HG03571 (cell line): ENCODE measurements at regions not wholly inside any gene's neighbourhood (a gene's known extent, or its start where the extent isn't known, plus 50 kb on each side); places are given as distances from the start of the nearest gene placed in this dataset.
A peak's percentile ranks its signal among the peaks of the same experiment; 100 is the strongest.

Source experiments
- ATAC-seq: cut with Tn5 transposase; IDR thresholded peaks from one replicate; pipeline ENCODE4 v1.9.1; 2021; ENCODE audit not compliant: unreplicated experiment

GRCh38 chr1:106613068-106613467 is 443.4 kb upstream of the PRMT6 start:
- no peak for ATAC-seq

GRCh38 chr1:106613861-106614260 is 442.6 kb upstream of the PRMT6 start:
- ATAC-seq = no peak

GRCh38 chr1:106615473-106615872 is 441.0 kb upstream of the PRMT6 start:
- no peak for ATAC-seq

- no peak for ATAC-seq
These were observed 437.2 kb upstream of the PRMT6 start for GRCh38 chr1:106619080-106619826.

- ATAC-seq = no peak
These were observed 436.7 kb upstream of the PRMT6 start for GRCh38 chr1:106619827-106620134.

GRCh38 chr1:106620521-106620954 is 435.9 kb upstream of the PRMT6 start:
- ATAC-seq = no peak

GRCh38 chr1:106621853-106622252 is 434.6 kb upstream of the PRMT6 start:
- ATAC-seq = no peak

GRCh38 chr1:106637566-106637965 is 418.9 kb upstream of the PRMT6 start:
- ATAC-seq = no peak

- ATAC-seq = no peak
These were observed 410.2 kb upstream of the PRMT6 start for GRCh38 chr1:106646261-106646784.

GRCh38 chr1:106646816-106647215 is 409.7 kb upstream of the PRMT6 start:
- ATAC-seq = no peak

GRCh38 chr1:106651028-106651762 is 405.3 kb upstream of the PRMT6 start:
- ATAC-seq = peak; percentile 79

GRCh38 chr1:106659490-106660244 is 396.8 kb upstream of the PRMT6 start:
- ATAC-seq = no peak

- no peak for ATAC-seq
These were observed 380.9 kb upstream of the PRMT6 start for GRCh38 chr1:106675558-106675957.

- ATAC-seq = no peak
These were observed 380.5 kb upstream of the PRMT6 start for GRCh38 chr1:106676021-106676420.

GRCh38 chr1:106677181-106677580 is 379.3 kb upstream of the PRMT6 start:
- ATAC-seq = no peak

- ATAC-seq = no peak
These were observed 378.8 kb upstream of the PRMT6 start for GRCh38 chr1:106677721-106678120.

- no peak for ATAC-seq
These were observed 378.0 kb upstream of the PRMT6 start for GRCh38 chr1:106678279-106679050.

- ATAC-seq = no peak
These were observed 376.3 kb upstream of the PRMT6 start for GRCh38 chr1:106680216-106680615.

- ATAC-seq = no peak
These were observed 375.6 kb upstream of the PRMT6 start for GRCh38 chr1:106680776-106681344.

GRCh38 chr1:106681939-106682522 is 374.4 kb upstream of the PRMT6 start:
- no peak for ATAC-seq
